ENCODE measurements at regions not wholly inside any gene's neighbourhood (a gene's known extent, or its start where the extent isn't known, plus 50 kb on each side); places are given as distances from the start of the nearest gene placed in this dataset.

DNA sequence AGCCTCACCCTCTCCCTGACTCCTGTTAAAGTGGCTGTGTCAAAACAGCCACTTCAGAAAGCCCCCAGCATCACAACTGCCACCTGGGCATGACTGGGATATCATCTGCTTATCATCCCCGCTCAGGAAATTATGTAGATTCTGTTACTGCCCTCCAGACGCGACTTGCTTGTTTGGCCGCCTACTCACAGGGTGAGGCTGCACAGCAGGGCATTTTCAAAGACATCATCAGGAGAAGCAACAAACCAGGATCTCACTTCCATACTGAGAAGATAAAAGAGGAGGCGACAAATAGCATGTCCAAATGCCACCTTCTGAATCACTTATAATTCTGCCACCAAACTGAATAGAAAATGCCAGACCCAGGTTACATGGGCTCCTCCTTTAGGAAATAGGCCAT lies 94.8 kb downstream of the MIS18A start:
- DNase-seq (ENCODE audit: low spot score): no peak

DNA sequence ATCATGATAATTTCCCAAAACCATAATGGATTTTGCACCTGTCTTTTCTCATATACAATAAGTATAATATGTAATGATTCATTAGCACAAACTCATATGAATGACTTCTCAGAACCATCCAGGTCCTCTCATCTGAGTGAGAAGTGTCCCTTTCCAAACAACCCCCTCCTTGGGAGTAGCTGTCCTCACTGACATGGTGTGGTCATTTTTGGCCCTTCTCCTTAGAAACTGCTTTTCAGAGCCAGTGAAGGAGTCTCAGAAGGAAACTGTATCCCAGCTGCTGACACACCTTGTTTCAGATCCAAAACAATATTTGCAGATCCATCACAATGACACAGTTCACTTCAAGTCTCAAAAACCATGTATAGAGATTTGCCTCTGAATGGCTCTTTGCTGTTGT lies 95.5 kb downstream of the MIS18A start:
- DNase-seq (ENCODE audit: low spot score): no peak

DNA sequence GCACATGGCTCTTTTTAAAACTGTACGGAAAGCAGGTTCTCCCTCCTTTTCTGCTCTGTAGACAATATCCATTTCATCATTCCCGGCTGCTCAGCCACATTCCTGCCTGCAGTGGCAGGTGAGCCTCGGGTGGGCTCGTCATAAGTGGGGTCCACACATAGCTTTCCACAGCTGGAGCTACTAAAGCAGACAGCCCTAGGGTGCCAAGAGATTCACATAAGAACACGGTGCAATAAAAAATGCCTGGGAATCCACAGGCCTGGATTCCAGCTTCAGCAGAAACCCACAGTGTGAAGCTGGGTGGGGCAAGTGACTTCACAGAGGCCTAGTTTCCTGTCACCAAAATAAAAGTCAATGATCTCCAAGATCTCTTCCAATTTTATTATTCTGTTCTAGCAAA lies 96.4 kb downstream of the MIS18A start:
- no peak for DNase-seq (ENCODE audit: low spot score)

DNA sequence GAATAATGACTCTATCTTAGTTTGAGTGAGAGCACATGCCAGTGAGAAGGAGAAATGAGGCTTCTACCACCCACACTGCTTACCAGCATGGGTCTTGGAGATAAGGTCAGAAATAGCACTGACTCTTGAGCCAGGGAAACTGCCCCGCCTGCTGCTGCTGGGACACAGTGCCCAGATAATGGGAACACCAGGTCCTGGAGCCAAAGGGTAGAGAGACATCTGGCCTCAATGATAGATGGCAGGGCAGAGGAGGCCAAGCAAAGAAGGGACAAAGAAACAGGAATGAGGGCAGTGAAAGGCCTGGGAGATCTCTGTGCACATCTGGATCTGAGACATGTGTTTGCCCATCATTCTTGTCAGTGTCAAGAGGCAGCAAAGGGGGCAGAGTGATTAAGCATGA lies 97.4 kb downstream of the MIS18A start:
- no peak for DNase-seq (ENCODE audit: low spot score)

DNA sequence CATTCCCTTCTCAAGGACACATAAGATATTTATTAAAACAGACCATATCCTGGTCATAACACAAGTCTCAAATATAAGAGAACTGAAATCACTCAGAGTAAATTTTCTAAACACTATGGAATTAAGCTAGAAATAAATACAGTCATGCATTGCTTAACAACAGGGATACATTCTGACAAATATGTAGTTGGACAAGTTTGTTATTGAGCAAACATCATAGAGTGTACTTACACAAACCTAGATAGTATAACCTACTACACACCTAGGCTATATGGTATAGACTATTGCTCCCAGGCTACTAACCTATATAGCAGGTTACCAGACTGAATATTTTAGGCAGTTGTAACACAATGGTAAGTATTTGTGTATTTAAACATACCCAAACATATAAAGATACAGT lies 104.0 kb downstream of the MIS18A start:
- DNase-seq (ENCODE audit: low spot score): no peak

DNA sequence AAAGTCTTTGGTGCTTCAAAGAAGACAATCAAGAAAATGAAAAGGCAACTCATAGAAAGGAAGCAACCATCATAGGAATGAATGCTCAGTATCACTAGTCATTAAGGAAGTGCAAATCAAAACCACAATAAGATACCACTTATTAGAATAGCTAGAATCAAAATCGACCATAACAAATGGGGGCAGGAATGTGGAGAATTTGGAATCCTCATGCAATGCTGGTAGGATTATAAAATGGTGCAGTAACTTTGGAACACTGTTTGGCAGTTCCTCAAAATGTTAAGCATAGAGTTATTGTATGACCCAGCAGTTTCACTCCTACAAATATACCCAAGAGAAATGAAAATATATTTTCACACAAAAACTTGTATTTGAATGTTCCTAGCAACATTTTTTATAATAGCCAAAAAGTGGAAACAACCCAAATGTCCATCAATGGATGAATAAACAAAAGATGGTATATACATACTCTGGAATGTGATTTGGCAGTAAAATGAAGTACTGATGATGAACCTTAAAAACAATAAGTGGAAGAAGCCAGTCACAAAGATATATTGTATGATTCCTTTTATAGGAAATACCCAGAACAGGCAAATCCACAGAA lies 105.6 kb downstream of the MIS18A start:
- DNase-seq (ENCODE audit: low spot score): no peak

DNA sequence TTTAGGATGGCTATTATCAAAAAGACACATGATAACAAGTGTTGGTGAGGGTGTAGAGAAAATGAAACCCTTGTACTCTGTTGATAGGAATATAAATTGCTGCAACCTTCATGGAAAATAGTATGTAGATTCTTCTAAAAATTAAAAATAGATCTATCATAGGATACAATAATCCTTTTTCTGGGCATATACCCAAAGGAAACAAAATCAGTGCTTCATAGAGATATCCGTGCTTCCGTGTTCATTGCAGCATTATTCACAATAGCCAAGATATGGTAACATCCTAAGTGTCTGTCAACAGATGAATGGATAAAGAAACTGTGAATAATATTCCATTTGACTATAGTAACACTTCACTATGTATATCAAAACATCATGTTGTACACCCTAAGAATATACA lies 106.7 kb downstream of the MIS18A start:
- no peak for DNase-seq (ENCODE audit: low spot score)

DNA sequence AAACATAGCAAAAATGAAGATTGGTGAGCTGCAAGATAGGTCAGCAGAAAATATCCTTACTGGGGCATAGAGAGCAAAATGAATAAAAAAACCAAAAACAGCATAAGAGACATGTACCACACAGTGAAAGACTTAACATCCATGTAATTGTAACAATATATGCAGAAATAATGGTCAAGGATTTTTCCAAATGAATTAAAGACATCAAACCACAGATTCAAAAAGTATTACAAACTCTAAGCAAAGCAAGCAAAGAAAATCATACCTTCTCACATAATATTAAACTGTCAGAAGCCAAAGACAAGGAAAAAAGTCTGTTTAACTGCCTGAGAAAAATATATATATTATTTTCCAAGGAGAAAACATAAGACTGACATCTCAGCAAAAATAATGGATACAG lies 111.3 kb downstream of the MIS18A start:
- DNase-seq (ENCODE audit: low spot score): no peak

DNA sequence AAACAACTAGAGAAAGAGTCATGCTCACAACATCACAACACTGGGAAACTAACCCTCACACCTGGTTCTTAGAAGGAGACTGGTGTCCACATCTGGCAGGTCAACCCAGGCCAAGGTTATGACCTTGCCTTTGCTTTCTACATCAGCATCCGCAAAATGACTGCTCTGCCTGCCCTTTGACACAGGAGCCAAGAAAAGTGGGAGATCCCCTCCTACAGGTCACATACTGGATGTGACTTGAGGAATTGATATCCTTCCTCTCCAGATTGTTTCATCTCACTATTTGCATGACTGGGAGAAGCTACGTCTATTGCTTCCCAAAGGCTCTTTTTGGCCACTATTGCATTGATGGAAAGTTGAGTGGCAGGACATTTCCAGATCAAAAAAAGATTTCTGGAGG lies 115.5 kb downstream of the MIS18A start:
- no peak for DNase-seq (ENCODE audit: low spot score)

DNA sequence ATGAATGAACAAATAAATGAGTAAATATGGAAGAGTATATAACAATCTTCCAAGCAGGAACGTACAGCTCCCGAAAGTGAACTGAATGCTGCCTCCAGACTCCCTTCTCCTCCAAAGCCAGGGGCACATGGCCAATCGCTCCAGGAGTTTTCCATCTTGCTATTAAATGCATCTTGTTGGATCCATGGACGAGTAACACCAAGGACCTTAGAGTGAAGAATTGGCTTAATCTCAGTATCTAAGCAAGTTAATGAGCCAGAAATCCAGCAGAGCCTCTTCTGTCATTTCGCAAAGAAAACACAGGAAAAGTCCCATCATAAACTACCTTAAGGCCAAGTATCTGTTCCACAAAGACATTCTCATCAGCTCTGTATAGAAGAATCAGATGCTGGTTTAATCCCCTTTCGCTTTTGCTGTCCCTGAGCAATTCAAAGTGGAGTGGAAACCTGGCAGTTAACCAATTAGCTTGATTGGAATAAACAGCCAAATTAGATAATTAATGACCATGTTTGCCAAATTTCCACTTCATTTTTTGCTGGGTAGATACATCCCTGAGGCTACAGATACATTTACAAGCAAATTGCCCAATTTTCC lies 116.0 kb downstream of the MIS18A start:
- no peak for DNase-seq (ENCODE audit: low spot score)

DNA sequence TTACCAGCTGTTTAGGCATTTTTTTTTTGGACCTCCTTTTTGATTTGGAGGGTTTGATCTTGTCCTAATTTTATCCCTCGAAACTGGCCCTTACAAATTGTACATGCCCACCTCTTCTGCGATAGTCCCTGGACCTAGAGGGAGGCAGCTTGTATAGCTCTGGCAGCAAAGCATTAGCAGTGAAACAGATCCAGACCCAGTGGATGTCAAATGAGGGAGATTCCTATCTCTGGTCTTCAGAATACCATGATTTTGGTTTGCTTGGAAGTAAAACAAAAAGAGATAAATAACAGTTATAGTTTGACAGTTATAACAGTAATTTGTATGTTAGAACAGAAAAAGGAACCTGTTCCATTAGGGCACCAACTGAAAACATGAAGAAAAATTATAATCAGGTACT lies 123.6 kb downstream of the MIS18A start:
- no peak for DNase-seq (ENCODE audit: low spot score)

DNA sequence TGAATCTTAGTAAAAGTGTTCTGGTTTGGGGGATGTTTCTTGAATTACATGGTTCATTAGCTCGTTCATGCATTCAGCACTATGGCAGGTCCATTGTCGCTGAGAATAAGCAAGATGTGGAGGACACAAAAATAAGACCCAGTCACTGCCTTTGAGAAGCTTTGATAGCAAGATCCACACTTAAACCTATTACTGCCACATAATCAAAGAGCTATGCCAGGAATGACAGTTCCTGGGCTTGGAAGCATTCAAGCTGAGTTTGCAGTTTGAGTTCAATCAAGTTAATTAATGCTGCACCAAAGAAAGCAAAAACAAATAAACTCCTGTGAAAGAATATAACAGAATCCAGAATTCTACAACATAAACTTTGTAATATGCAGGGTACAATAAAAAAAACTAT lies 131.8 kb downstream of the MIS18A start:
- DNase-seq (ENCODE audit: low spot score): no peak

DNA sequence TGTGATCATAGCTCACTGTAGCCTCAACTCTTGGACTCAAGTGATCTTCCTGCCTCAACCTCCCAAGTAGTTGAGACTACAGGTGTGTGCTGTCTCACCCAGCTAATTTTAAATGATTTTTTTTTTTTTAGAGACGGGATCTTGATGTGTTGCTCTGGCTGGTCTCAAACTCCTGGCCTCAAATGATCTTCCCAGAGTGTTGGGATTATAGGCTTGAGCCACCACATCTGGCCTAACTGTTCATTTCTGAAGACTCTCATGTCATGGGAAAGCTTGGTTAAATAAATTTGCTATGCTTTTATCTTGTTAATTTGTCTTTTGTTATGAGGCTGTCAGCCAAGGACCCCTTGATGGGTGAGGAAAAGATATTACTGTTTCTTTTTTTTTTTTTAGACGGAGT lies 134.0 kb downstream of the MIS18A start:
- no peak for DNase-seq (ENCODE audit: low spot score)

DNA sequence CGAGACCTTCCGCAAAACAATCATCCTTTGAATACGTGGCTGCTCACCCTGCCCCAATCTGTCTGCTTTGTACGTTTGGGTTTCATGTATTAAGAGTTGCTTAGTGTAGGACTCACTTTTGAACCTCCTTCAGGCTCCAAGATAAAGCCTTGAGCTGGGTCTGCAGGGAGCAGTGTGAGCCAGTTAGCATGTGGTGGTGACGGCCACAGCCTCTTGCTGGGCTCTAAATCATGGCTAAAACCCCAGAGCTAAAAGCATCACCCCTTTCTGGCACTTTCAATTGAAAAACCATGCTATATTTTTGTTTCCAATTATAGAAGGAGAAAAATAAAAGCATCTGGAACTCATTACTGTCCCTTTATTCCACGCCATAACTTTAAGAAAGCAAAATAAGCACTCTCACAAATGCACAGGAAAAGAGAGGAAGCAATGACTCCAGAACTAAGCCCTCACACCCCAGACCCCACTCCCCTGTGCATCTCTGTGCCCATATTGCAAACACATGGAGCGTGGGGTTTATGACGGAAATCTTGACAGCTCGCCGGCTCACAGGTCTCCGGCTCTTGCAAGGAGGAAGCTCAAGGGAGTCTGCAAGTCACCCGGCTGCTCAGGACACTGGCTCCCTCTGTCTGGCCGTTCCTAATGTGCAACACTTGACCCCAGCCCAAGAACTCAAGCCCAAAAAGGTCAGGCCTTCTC lies 135.5 kb downstream of the MIS18A start:
- DNase-seq (ENCODE audit: low spot score): peak; percentile 82

DNA sequence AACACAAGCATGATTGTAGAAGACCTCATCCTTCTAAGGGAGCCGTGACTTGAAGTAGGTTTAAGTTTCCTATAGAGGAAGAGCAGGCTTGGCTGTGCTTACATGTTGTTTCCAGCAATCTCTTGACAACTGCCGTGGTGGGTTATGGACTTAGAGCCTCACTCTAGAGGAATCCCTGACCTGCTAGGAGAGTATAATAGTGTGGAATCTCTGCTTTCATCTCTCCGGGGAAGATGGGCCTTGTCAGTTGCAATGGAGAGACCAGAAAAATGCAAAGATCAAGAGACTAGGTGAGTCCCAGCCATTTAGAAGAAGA lies 137.6 kb downstream of the MIS18A start:
- no peak for DNase-seq (ENCODE audit: low spot score)

DNA sequence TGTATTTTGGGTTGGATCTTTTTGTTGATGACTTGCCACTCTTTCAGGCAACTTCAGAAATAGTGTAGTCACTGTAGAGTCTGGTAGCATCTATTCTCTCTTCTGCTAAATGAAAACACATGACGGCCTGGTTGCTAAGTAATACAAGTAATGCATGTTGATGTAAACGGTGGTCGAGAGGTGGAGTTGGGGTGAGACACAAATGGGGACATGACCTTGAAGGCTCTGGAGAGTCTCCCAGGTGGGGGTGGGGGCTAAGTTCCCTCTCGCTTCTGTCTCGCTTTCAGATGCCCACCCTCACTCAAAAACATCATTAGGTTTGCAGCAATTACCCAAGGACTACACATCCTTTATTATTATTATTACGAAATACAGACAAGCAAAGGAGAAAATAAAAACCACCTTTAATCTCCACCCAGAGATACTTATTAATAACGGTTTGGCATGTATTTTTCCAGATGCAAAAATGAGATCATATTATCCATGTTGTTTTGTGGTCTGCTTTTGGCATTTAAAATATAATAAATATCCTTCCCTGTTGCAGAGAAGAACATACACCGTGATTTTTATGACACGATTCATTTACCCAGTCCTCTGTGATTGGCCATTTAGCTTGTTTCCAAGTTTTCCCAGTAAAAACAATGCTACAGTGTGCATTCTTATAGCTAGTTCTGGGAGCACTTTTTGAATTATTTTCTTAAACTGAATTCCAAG lies 138.1 kb downstream of the MIS18A start:
- DNase-seq (ENCODE audit: low spot score): peak; percentile 78

DNA sequence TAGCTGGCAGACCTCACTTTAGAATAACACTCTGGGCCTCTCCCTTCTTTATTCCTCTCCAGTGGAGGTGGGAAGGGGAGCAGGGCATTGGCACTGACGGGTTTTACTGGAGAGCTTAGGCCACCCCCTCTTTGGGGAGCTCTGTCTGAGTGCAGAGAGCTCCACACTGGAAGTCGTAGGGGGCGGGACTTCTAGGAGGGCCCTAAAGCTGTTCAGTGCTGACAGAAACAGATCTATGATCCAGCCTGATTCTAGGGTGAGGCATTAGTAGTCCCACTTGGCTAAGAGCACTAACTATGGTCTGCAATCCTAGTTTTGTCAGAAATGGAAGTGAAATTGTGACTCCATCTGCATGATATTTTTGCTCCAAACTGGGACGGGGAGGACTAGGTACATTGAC lies 138.7 kb downstream of the MIS18A start:
- DNase-seq (ENCODE audit: low spot score): no peak

DNA sequence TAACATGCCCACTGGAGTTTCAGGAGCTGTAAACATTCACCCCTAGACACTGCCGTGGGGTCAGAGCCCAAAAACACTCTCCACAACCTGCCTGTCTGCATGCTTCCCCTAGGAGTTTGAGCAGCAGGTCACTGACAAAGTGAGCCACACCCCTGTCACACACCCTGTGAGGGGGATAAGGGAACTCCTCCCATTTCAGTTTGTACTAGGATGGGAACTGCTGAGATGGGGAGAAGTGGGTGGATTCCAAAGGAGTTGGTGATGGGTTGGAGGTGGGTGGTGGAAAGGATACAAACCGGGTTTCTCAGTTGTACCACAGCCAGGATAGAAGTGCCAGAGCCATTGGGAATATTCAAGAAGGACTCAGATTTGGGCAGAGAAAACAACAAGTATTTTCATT lies 140.2 kb downstream of the MIS18A start:
- DNase-seq (ENCODE audit: low spot score): no peak

DNA sequence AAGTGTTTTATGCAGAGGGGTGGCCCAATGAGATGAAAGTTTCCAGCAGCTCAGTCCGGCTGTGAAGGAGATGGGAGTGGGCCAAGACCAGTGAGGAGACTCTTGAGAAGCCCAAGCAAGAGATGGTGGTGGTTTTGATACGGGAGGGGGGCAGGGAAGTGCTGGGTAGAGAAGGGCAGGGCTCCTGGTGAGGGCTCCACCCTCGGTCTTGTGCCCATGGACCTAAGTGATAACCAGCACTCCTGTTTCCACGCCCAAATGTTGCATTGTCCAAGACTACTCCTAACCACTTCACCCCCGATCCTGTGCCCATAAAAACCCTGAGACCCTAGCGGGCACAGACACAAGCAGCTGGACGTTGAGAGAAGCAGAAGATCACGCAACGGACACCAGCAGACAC lies 140.9 kb downstream of the MIS18A start:
- DNase-seq (ENCODE audit: low spot score): no peak

DNA sequence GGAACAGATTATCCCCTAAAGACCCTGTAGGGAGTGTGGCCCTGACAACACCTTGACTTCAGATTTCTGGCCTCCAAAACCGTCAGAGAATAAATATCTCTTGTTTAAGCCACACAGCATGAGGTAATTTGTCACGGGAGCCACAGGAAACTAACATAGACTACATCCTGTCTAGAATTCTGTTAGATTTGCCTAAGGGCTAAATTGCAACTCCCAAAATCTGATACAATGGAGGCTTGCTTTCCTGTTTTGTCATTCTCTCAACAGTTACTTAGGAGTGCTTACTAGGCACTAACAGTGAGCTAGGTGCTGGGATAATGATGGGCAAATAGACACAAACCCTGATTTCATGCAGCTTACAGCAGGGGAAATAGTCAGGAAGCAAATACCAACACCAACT lies 141.6 kb downstream of the MIS18A start:
- no peak for DNase-seq (ENCODE audit: low spot score)

DNA sequence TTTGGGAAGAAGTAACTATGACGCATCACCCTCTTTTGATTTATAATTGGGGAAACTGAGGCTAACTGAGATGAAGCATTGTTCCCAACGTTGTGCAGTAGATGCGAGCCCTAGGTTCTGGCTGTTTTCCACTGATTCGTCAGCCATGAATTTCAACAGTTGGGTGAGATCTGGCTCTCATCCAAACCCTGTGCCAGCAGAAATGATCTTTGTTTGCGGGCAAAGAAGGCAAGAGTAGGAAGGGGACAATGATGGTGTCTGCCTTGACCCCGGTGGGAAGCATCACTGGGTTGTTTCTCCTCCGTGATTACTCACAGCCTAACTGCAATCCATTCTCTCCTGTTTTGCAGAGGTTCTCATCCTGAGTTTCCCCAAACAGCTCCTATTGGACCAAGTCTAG lies 142.3 kb downstream of the MIS18A start:
- DNase-seq (ENCODE audit: low spot score): no peak

DNA sequence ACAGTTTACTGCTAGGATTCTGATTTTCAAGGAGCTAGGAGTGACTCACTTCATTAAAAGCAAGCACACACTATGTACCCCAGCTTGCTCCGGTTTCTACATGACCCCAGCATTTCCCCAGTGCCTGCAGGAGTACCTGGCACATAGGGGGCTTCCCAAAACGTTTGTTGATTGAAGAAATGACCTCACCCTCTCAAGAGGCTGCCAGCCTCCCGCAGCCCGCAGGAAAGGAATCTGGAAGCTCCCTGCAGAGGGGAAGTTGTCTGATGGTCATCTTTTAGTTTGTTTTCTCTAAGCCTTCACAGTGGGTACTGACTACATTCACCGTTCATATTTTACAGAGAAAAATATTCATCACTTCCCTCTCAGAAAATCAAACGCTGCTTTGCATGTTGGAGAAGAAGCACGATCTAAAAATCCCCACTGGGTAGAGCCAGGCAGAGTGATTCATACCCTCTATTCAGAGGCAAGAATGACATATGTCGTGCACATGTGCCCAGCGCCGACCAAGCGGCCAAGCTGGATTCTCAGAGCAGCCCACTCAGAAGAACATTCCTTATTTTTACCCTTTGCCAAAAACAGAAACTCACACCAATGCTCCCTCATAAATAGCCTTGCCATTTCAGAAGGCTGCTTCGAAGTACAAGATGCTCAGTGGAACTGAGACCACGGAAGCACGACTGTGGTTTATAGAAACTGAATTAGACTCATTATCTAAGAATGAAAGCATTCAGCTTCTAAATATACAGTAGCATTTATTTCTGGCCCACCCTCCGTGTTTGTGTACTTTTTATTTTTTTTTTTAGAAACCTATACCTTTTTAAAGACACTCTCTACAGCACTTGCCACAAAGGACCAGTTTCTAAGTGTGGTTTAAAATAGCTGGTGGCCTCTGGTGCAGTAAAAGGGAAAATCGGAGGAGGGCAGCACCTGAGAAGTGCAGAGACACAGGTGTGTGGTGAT lies 143.2 kb downstream of the MIS18A start:
- DNase-seq (ENCODE audit: low spot score): no peak

Data from left forelimb (tissue), 1 donor.